ENCODE measurements at regions not wholly inside any gene's neighbourhood (a gene's known extent, or its start where the extent isn't known, plus 50 kb on each side); places are given as distances from the start of the nearest gene placed in this dataset.
A peak's percentile ranks its signal among the peaks of the same experiment; 100 is the strongest.

DNA sequence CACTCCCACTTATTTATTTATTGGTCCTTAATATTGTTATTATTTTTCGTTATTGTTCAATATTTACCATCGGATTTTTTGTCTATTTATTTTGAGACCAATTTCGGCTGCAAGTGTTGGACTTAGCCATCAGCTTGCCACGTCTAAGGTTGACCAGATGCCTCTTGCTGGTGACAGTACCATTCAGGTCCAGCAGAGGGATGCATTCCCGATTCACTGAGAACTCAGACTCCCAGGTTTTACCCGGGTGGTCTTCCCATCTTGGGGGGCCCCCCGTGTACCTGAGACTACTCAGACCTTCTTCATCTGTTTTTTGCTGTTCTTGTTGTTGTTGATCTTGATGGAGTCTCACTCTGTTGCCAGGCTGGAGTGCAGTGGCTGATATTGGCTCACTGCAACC lies 1435.2 kb downstream of the UQCRFS1 start:
- DNase-seq (ENCODE audit: low spot score) (peak; percentile 33), FAIRE-seq (no peak)

- DNase-seq (ENCODE audit: low spot score) (no peak), FAIRE-seq (no peak)
These were observed 1435.7 kb downstream of the UQCRFS1 start for GRCh38 chr19:27777242-27777641.

DNA sequence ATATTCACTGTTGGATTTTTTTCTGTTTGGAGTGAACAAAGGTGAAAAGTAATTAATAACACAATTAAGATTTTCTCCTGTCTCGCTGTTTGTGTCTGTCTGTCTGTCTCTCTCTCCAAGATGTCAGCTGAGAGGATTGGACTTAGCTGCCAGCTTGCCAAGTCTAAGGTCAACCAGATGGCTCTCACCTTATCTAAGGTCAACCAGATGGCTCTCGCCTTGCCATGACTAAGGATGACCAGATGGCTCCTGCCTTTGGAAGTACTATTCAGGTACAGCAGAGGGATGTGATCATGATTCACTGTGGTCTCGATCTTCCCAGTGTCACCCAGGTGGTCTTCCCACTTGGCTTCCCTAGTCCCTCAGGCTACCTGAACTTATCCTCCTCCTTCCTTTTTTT lies 1436.4 kb downstream of the UQCRFS1 start:
- FAIRE-seq (peak; percentile 53), DNase-seq (ENCODE audit: low spot score) (no peak)

DNA sequence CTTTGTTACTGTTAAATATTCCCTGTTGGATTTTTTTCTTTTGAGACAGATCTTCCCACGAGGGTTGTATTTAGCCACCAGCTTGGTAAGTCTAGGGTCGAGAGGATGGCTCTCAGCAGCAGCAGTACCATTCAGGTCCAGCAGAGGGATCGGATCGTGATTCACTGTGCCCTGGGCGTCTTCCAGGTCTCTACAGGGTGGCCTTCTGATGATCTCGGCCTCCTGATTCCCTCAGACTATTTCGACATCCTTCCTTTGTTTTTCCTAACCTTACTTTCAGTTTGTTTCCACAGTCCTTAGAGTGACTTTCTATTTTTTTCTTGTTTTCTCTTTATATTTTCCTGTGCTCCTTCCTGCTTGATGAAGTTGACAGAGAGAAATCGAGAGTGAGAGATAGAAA lies 1436.9 kb downstream of the UQCRFS1 start:
- DNase-seq (ENCODE audit: low spot score) (peak; percentile 66), FAIRE-seq (no peak)

DNA sequence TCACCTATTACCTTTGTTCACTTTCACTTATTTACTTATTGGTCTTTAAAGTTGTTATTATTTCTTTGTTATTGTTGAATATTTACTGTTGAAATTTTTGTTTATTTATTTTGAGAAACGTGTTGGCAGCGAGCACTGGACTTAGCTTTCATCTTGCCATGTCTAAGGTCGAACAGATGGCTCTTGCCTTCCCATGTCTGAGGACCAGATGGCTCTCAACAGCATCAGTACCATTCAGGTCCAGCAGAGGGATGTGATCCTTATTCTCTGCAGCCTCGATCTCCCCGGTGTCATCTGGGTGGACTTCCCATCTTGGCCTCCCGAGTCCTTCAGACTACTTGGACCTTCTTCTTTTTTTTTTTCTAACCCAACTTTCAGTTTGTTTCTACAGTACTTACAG lies 1437.6 kb downstream of the UQCRFS1 start:
- FAIRE-seq (peak; percentile 61), DNase-seq (ENCODE audit: low spot score) (no peak)

DNA sequence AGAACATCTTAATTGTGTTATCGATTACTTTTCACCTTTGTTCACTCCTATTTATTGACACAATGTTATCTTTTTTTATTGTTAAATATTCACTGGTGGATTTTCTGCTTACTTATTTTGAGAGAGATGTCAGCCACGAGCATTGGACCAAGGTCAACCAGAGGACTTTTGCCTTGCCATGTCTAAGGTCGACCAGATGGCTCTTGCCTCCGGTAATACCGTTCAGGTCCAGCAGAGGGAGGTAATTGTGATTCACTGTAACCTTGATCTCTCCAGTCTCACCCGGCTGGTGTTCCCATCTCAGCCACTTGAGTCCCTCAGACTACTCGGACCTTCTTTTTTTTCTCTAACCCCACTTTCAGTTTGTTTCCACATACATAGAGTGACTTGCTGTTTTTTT lies 1438.1 kb downstream of the UQCRFS1 start:
- DNase-seq (ENCODE audit: low spot score) (peak; percentile 50), FAIRE-seq (peak; percentile 81)

DNA sequence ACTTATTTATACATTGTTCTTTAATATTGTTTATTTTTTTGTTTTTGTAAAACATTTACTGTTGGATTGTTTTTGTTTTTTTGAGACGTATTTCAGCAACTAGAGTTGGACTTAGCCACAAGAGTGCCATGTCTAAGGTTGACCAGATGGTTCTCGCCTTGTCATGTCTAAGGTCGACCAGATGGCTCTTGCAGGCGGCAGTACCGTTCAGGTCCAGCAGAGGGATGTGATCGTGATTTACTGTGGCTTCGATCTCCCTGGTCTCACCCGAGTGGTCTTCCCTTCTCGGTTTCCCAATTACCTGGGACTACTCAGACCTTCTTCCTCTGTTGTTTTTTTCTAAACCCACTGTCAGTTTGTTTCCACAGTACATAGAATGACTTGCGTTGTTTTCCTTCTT lies 1438.6 kb downstream of the UQCRFS1 start:
- DNase-seq (ENCODE audit: low spot score) (no peak), FAIRE-seq (peak; percentile 95)

DNA sequence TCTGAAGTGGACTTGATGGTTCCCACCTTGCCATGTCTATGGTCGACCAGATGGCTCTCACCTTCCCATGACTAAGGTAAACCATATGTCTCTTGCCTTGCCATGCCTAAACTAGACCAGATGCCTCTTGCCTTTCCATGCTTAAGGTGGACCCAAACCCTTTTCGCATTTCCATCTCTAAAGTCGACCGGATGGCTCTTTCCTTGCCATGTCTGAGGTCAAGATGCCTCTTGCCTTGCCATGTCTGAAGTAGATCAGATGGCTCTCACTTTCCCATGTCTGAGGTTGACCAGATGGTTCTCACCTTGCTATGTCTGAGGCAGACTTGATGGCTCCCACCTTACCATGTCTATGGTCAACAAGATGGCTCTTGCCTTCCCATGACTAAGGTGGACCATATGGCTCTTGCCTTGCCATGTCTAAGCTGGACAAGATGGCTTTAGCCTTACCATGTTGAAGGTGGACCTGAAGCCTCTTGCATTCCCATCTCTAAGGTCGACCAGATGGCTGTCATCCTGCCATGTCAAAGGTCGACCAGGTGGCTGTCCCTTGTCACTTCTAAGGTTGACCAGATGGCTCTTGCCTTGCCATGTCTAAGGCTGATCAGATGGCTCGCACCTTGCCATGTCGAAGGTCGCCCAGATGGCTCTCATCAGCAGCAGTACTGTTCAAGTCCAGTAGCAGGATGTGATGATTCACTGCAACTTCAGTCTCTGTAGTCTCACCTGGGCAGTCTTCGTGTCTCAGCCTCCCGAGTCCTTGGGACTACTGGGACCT lies 1439.4 kb downstream of the UQCRFS1 start:
- no peak for DNase-seq (ENCODE audit: low spot score)
- no peak for FAIRE-seq

- DNase-seq (ENCODE audit: low spot score): no peak
- peak; percentile 68 for FAIRE-seq
These were observed 1440.9 kb downstream of the UQCRFS1 start for GRCh38 chr19:27772059-27772458.

GRCh38 chr19:27770095-27770494 lies 1442.9 kb downstream of the UQCRFS1 start:
- DNase-seq (ENCODE audit: low spot score) (no peak), FAIRE-seq (no peak)

DNA sequence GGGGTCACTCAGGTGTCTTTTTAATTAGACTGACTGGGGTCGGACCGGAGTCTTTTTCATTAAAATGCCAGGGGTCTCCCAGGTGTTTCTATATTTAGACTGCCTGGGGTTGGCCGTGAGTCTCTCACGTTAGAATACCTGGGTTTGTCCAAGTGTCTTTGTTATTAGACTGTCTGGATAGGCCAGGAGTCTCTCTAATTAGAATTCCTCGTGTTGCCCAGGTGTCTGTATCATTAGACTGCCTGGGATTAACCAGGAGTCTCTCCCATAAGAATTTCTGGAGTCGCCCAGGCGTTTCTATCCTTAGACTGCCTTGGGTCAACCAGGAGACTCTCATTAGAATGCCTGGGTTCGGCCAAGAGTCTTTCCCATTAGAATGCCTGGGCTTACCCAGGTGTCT lies 1445.7 kb downstream of the UQCRFS1 start:
- DNase-seq (ENCODE audit: low spot score) (no peak), FAIRE-seq (no peak)

DNA sequence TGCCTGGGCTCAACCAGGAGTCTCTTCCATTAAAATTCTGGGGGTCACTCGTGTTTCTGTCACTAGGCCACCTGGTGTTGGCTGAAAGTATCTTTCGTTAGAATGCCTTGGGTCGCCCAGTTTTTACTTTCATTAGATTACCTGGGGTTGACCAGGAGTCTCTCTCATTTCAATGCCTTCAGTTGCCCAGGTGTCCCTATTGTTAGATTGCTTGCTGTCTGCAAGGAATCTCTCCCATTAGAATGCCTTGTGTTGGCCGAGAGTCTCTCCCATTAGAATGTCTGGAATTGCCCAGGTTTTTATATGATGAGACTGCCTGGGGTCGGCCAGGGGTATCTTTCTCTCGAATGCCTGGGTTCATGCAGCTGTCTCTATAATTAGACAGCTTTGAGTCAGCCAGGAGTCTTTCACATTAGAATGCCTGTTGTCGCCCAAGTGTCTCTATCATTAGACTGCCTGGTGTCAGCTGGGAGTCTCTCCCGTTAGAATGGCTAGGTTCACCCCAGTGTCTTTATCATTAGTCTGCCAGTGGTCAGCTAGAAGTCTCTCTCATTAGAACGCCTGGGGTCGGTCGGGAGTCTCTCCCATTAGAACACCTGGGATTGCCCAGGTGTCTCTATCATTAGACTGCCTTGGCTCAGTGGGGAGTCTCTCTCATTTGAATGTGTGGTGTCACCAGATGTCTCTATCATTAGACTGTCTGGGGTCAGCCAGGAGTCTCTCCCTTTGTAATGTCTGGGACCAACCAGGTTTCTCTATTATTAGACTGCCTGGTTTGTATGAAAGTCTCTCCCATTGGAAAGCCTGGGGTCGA lies 1446.8 kb downstream of the UQCRFS1 start:
- FAIRE-seq: no peak
- DNase-seq (ENCODE audit: low spot score): no peak

GRCh38 chr19:27765397-27765796 lies 1447.6 kb downstream of the UQCRFS1 start:
- FAIRE-seq: no peak
- no peak for DNase-seq (ENCODE audit: low spot score)

DNA sequence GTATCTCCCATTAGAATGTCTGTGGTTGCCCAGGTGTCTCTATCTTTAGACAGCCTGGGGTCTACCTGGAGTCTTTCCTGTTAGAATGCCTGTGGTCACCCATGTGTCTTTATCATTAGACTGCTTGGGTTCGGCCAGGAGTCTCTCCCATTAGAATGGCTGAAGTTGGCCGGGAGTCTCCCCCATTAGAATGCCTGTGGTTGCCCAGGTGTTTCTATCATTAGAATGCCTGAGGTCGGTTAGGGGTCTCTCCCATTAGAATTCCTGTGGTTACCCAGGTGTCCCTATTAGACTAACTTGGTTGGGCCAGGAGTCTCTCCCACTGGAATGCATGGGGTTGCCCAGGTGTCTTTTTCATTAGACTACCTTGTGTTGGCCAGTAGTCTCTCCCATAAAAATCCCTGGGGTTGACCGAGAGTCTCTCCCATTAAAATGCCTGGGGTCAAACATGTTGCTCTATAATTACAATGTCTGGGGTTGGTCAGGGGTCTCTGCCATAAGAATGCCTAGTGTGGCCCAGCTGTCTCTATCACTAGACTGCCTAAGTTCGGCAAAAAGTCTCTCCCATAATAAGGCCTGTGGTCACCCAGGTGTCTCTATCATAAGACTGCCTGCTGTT lies 1448.7 kb downstream of the UQCRFS1 start:
- no peak for FAIRE-seq
- DNase-seq (ENCODE audit: low spot score): no peak

DNA sequence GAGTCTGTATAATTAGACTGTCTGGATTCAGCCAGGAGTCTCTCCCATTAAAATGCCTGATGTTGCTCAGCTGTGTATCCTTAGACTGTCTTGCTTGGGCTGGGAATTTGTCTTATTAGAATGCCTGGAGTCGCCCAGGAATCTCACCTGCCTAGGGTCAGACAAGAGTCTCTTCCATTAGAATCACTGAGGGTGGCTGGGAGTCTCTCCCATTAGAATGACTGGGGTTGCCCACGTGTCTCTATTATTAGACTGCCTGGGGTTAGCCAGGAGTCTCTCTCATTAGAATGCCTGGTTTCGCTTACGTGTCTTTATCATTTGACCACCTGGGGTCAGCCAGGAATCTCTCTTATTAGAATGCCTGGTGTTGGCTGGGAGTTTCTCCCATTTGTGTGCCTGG lies 1450.0 kb downstream of the UQCRFS1 start:
- FAIRE-seq (no peak), DNase-seq (ENCODE audit: low spot score) (no peak)

DNA sequence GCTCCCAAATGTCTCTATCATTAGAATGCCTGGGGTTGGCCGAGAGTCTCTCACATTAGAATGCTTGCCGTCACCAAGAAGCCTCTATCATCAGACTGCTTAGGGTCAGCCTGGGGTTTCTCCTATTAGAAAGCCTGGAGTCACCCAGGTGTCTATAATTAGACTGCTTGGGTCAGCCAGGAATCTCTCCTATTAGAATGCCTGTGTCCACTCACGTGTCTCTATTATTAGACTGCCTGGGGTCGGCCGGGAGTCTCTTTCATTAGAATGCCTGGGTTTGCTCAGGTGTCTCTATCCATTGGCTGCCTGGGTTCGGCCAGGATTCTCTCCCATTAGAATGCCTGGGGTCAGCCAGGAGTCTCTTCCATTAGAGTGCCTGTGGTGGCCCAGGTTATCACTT lies 1453.1 kb downstream of the UQCRFS1 start:
- DNase-seq (ENCODE audit: low spot score) (no peak), FAIRE-seq (no peak)

GRCh38 chr19:27758626-27759505 lies 1454.1 kb downstream of the UQCRFS1 start:
- DNase-seq (ENCODE audit: low spot score) (no peak), FAIRE-seq (no peak)

DNA sequence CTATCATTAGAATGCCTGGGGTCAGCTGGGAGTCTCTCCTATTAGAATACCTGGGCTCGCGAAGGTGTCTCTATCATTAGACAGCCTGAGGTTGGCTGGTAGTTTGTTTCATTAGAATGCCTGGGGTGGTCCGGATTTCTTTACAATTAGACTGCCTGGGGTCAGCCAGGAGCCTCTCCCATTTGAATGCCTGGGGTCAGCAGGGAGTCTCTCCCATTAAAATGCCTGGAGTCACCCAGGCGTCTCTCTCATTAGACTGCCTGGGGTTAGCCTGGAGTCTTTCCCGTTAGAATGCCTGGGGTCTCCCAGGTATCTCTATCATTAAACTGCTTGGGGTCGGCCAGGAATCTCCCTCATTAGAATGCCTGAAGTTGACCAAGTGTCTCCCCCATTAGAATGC lies 1458.3 kb downstream of the UQCRFS1 start:
- FAIRE-seq (no peak), DNase-seq (ENCODE audit: low spot score) (no peak)

DNA sequence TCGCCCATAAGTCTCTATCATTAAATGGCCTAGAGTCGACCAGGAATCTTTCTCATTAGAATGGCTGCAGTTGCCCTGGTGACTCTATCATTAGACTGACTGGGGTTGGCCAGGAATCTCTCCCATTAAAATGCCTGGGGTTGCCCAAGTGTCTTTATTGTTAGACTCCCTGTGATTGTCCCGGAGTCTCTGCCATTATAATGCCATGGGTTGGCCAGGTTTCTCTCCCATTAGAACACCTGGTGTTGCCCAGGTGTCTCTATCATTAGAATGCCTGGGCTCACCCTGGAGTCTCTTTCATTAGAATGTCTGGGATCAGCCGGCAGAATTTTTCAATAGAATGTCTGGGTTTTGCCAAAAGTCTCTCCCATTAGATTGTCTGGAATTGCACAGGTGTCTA lies 1459.3 kb downstream of the UQCRFS1 start:
- no peak for DNase-seq (ENCODE audit: low spot score)
- no peak for FAIRE-seq

DNA sequence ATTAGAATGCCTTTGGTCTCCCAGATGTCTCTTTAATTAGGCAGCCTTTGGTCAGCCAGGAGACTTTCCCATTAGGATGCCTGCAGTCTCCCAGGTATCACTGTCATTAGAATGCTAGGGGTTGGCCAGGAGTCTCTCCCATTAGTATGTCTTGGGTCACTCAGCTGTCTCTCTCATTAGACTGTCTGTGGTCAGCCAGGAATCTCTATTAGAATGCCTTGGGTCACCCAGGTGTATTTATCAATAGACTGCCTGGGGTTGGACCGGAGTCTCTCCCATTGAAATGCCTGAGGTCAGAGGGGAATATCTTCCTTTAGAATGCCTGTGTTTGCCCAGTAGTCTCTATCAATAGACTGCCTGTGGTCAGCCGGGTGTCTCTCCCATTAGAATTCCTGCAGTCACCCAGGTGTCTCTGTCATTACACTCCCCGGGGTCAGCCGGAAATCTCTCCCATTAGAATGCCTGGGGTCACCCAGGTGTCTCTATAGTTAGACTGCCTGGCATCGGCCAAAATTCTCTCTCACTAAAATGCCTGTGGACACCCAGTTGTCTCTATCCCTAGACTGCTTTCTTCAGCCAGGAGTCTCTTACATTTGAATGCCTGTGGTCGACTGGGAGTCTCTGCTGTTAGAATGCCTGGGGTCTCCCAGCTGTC lies 1460.3 kb downstream of the UQCRFS1 start:
- DNase-seq (ENCODE audit: low spot score) (no peak), FAIRE-seq (no peak)

- FAIRE-seq (peak; percentile 48), DNase-seq (ENCODE audit: low spot score) (no peak)
These were observed 1461.9 kb downstream of the UQCRFS1 start for GRCh38 chr19:27751044-27751391.

Data from urothelium cell line (cell line).